ENCODE measurements at regions not wholly inside any gene's neighbourhood (a gene's known extent, or its start where the extent isn't known, plus 50 kb on each side); places are given as distances from the start of the nearest gene placed in this dataset.

GRCh38 chr12:76611533-76611932 is 52.0 kb upstream of the OSBPL8 start:
- Histone ChIP-seq H3K9me2 (replicated peaks; ENCODE audit: low read length) (no peaks in the 10 kb centered on the region), H3K9ac (ENCODE audit: low read length) (no peak overlapping the region), H4K20me1 (ENCODE audit: low read length) (no peaks in the 10 kb centered on the region), H3K4me1 (ENCODE audit: insufficient read depth, low read length) (peaks cover 13% of the 10 kb centered on the region), H3F3A (ENCODE audit: low read length, unreplicated experiment) (no peaks in the 10 kb centered on the region), H3K9me3 (ENCODE audit: low read length) (no peaks in the 10 kb centered on the region), H2AFZ (ENCODE audit: low read length) (no peak overlapping the region), H3K27me3 (ENCODE audit: low read length) (no peaks in the 10 kb centered on the region), H3K27ac (ENCODE audit: low read length) (peak overlapping the region; percentile 27), H3K4me2 (ENCODE audit: low read length) (peak overlapping the region; percentile 29), H3K4me3 (ENCODE audit: low read length) (no peak overlapping the region), H3K79me2 (ENCODE audit: low read length) (no peaks in the 10 kb centered on the region), H3K36me3 (ENCODE audit: low read depth, low read length) (no peaks in the 10 kb centered on the region)
- DNase-seq (peak; percentile 94), ATAC-seq (peak; percentile 99)
- ChIA-PET CTCF (no interaction called here), POLR2A (ENCODE audit: unreplicated experiment) (no interaction called here)
- TF ChIP-seq CTCF (conservative IDR thresholded peaks at IDR 0.05; ENCODE audit: low read depth, low read length) (no peak), EZH2 (IDR thresholded peaks at IDR 0.05; ENCODE audit: low read length, unreplicated experiment) (no peak), EZH2phosphoT487 (IDR thresholded peaks at IDR 0.05; ENCODE audit: borderline replicate concordance, low read length) (no peak)
- BruUV-seq (replicated peaks) = no TSS peak
- intact Hi-C loops (cut with micrococcal nuclease) = no loop called here

GRCh38 chr12:76614364-76614763 is 54.8 kb upstream of the OSBPL8 start:
- Histone ChIP-seq H3F3A (ENCODE audit: low read length, unreplicated experiment) (no peaks in the 10 kb centered on the region), H3K9me2 (replicated peaks; ENCODE audit: low read length) (no peaks in the 10 kb centered on the region), H3K4me2 (ENCODE audit: low read length) (no peak overlapping the region), H3K79me2 (ENCODE audit: low read length) (no peaks in the 10 kb centered on the region), H2AFZ (ENCODE audit: low read length) (no peak overlapping the region), H3K27ac (ENCODE audit: low read length) (no peak overlapping the region), H3K27me3 (ENCODE audit: low read length) (no peaks in the 10 kb centered on the region), H3K4me3 (ENCODE audit: low read length) (no peak overlapping the region), H3K4me1 (ENCODE audit: insufficient read depth, low read length) (peaks cover 13% of the 10 kb centered on the region), H3K36me3 (ENCODE audit: low read depth, low read length) (no peaks in the 10 kb centered on the region), H4K20me1 (ENCODE audit: low read length) (no peaks in the 10 kb centered on the region), H3K9ac (ENCODE audit: low read length) (no peak overlapping the region), H3K9me3 (ENCODE audit: low read length) (no peaks in the 10 kb centered on the region)
- BruUV-seq (replicated peaks) = no TSS peak
- ATAC-seq (no peak), DNase-seq (no peak)
- TF ChIP-seq CTCF (conservative IDR thresholded peaks at IDR 0.05; ENCODE audit: low read depth, low read length) = no peak
- TF ChIP-seq EZH2phosphoT487 (IDR thresholded peaks at IDR 0.05; ENCODE audit: borderline replicate concordance, low read length) = no peak
- TF ChIP-seq EZH2 (IDR thresholded peaks at IDR 0.05; ENCODE audit: low read length, unreplicated experiment) = no peak
- intact Hi-C loops (cut with micrococcal nuclease) = no loop called here
- POLR2A ChIA-PET (ENCODE audit: unreplicated experiment) = no interaction called here
- CTCF ChIA-PET = no interaction called here

GRCh38 chr12:76618031-76618430 is 58.5 kb upstream of the OSBPL8 start:
- DNase-seq = no peak
- Histone ChIP-seq H3K27me3 (ENCODE audit: low read length) (no peaks in the 10 kb centered on the region), H3K4me2 (ENCODE audit: low read length) (no peak overlapping the region), H3K9me3 (ENCODE audit: low read length) (no peaks in the 10 kb centered on the region), H3K4me1 (ENCODE audit: insufficient read depth, low read length) (peaks cover 6% of the 10 kb centered on the region), H3F3A (ENCODE audit: low read length, unreplicated experiment) (no peaks in the 10 kb centered on the region), H3K36me3 (ENCODE audit: low read depth, low read length) (no peaks in the 10 kb centered on the region), H4K20me1 (ENCODE audit: low read length) (no peaks in the 10 kb centered on the region), H2AFZ (ENCODE audit: low read length) (no peak overlapping the region), H3K9me2 (replicated peaks; ENCODE audit: low read length) (no peaks in the 10 kb centered on the region), H3K9ac (ENCODE audit: low read length) (no peak overlapping the region), H3K79me2 (ENCODE audit: low read length) (no peaks in the 10 kb centered on the region), H3K27ac (ENCODE audit: low read length) (no peak overlapping the region), H3K4me3 (ENCODE audit: low read length) (no peak overlapping the region)
- ChIA-PET CTCF (no interaction called here), POLR2A (ENCODE audit: unreplicated experiment) (no interaction called here)
- intact Hi-C loops (cut with micrococcal nuclease) = no loop called here
- BruUV-seq (replicated peaks) = no TSS peak
- no peak for ATAC-seq
- TF ChIP-seq CTCF (conservative IDR thresholded peaks at IDR 0.05; ENCODE audit: low read depth, low read length) (no peak), EZH2 (IDR thresholded peaks at IDR 0.05; ENCODE audit: low read length, unreplicated experiment) (no peak), EZH2phosphoT487 (IDR thresholded peaks at IDR 0.05; ENCODE audit: borderline replicate concordance, low read length) (no peak)
